ENCODE measurements at regions not wholly inside any gene's neighbourhood (a gene's known extent, or its start where the extent isn't known, plus 50 kb on each side); places are given as distances from the start of the nearest gene placed in this dataset.
A peak's percentile ranks its signal among the peaks of the same experiment; 100 is the strongest.

DNA sequence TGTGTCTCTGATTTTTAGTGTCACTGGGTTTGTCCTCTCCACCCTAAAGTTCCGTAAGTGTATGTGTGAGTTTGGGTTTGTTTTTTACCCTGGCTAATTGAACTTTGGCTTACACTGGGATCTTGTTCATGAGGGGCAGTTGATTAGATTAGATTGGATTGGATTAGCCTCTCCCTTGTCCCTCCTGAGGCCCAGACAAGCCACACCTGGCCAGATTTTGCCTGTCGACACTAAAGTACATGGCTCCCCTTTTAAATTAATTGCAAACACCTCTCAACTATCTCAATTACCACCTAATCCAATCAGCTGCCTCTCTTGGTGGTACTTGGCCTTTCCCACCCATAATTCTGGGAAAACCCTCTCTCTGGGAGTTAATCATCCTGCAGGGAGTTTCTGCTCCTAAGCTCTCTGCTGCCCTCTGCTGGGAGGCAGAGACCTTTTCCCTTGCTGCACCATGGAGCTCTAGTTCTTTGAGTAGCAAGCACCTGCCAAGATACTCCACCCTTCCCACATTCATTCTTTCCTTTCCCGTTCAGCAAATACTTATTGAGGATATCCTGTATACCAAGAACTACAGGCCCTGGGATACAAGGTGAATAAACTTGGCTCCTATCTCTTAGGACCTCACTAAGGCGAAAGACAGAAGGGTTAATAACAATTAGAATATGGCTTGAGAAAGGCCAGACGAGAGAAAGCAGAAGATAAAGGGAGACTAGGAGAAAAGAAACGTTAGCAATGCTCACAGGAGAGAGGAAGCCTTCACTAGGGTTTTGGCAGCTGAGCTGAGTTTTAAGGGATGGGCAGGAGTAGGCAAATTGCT, 60.0 kb upstream of the MPHOSPH6 start:
- TF ChIP-seq, protein P1, sequence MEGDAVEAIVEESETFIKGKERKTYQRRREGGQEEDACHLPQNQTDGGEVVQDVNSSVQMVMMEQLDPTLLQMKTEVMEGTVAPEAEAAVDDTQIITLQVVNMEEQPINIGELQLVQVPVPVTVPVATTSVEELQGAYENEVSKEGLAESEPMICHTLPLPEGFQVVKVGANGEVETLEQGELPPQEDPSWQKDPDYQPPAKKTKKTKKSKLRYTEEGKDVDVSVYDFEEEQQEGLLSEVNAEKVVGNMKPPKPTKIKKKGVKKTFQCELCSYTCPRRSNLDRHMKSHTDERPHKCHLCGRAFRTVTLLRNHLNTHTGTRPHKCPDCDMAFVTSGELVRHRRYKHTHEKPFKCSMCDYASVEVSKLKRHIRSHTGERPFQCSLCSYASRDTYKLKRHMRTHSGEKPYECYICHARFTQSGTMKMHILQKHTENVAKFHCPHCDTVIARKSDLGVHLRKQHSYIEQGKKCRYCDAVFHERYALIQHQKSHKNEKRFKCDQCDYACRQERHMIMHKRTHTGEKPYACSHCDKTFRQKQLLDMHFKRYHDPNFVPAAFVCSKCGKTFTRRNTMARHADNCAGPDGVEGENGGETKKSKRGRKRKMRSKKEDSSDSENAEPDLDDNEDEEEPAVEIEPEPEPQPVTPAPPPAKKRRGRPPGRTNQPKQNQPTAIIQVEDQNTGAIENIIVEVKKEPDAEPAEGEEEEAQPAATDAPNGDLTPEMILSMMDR (conservative IDR thresholded peaks at IDR 0.05; ENCODE audit: low read depth, low read length), result peak; percentile 99
- peak; percentile 42 for DNase-seq (ENCODE audit: low read depth)
- H3K4me3 ChIP-seq (ENCODE audit: low read length), result no peak overlapping the region

DNA sequence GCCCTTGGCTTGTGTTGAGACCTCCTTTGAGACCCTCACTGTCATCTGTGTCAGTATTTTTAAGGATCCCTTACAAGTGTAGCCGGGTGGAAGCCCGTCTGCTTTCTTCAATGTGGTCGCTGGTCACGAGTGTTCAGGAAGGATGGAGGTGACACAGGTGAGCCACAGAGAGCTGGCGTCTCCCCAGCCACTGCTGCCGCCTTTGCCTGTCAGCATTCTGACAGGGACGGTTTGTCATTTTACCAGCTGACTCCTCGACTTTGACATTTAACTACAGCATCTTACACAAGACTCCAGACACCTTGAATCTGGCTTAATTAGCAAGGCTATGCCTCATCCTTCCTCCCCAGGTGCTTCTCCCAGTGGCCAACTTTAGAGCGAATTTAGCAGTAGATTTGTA, 56.3 kb upstream of the MPHOSPH6 start:
- no peak for DNase-seq (ENCODE audit: low read depth)
- no peak overlapping the region for H3K4me3 ChIP-seq (ENCODE audit: low read length)
- TF ChIP-seq, protein P1 (conservative IDR thresholded peaks at IDR 0.05; ENCODE audit: low read depth, low read length), result no peak

DNA sequence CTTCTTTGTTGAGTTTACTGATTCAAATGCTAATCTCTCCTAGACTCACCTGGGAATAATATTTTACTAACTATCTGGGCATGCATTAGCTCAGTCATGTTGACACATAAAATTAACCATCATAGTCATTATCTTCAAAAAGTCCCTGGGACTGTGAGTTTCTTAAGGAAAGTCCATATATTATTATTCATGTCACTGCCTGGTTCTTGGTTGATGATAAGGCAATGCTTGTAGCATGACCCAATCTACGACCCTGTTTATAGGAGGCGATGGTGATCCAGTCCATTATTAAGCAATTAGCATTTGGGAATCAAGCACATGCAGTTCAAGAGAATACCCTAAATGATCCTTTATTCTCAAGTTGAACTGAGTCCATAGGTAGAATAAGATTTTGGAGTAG, 54.8 kb upstream of the MPHOSPH6 start:
- TF ChIP-seq, protein P1 (conservative IDR thresholded peaks at IDR 0.05; ENCODE audit: low read depth, low read length), result no peak
- H3K4me3 ChIP-seq (ENCODE audit: low read length), result no peak overlapping the region
- DNase-seq (ENCODE audit: low read depth), result no peak

DNA sequence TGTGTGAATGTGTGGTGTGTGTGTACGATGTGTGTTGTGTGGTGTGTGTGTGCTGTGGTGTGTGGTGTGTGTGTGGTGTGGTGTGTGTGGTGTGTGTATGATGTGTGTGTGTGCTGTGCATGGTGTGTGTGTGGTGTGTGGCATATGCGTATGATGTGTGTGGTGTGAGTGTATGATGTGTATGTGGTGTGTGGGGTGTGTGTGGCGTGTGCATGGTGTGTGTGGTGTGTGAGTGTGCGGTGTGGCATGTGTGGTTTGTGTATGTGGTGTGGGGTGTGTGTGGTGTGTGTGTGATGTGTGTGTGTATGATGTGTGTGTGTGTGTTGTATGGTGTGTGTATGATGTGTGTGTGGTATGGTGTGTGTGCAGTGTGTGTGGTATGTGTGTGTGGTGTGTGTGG, 50.5 kb upstream of the MPHOSPH6 start:
- no peak for DNase-seq (ENCODE audit: low read depth)
- TF ChIP-seq, protein P1 (conservative IDR thresholded peaks at IDR 0.05; ENCODE audit: low read depth, low read length), result no peak
- H3K4me3 ChIP-seq (ENCODE audit: low read length), result no peak overlapping the region

All from retinal pigment epithelial cell (primary cell).